ENCODE measurements at regions not wholly inside any gene's neighbourhood (a gene's known extent, or its start where the extent isn't known, plus 50 kb on each side); places are given as distances from the start of the nearest gene placed in this dataset.

DNA sequence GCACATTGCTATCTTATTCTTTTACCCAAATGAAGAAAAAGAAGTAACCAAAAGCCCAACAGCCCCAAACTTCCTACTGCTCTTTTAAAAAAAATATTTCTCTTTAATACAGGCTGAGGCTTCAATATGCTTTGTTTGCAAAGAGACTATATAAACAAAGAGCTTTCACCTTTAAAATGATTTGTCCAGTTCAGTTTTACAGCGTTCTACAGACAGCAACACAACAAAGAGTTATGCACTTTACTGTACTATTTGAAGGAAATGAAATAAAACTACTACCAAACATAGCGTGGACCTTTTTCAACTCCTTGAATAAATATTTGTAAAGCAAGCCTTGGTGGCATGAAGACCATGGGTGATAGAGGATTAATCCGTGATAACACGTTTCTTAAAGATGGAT, 151.2 kb downstream of the FGF9 start:
- DNase-seq (ENCODE audit: low read depth) = no peak

GRCh38 chr13:21823416-21823815, 152.5 kb downstream of the FGF9 start:
- DNase-seq (ENCODE audit: low read depth) = no peak

GRCh38 chr13:21823949-21824348, 153.1 kb downstream of the FGF9 start:
- DNase-seq (ENCODE audit: low read depth) = no peak

- no peak for DNase-seq (ENCODE audit: low read depth)
Measured at GRCh38 chr13:21825186-21825585, 154.3 kb downstream of the FGF9 start.

GRCh38 chr13:21825801-21826200, 154.9 kb downstream of the FGF9 start:
- DNase-seq (ENCODE audit: low read depth) = no peak

GRCh38 chr13:21826214-21827015, 155.5 kb downstream of the FGF9 start:
- DNase-seq (ENCODE audit: low read depth) = no peak

- no peak for DNase-seq (ENCODE audit: low read depth)
Measured at GRCh38 chr13:21831654-21832324, 160.9 kb downstream of the FGF9 start.

- no peak for DNase-seq (ENCODE audit: low read depth)
Measured at GRCh38 chr13:21833921-21834320, 163.0 kb downstream of the FGF9 start.

DNA sequence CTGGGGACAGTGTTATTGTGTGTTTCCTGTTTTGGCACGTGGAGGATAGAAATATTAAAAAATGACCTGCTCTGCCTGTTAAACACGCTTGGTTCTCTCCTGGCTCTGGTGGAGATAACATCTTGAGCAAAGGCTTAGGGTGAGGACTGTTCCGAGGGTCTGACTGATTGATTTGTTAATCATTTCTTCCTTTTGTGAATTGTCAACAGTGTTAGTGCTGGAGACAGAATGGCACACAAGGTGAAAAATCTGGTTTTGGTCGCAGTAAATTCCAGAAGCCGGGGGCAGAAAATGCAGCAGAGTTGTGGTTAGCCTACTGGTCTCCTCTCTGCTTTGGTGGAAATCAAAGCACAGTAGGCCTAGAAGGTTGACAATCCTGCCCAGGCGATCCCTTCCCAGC, 163.6 kb downstream of the FGF9 start:
- DNase-seq (ENCODE audit: low read depth) = no peak

DNA sequence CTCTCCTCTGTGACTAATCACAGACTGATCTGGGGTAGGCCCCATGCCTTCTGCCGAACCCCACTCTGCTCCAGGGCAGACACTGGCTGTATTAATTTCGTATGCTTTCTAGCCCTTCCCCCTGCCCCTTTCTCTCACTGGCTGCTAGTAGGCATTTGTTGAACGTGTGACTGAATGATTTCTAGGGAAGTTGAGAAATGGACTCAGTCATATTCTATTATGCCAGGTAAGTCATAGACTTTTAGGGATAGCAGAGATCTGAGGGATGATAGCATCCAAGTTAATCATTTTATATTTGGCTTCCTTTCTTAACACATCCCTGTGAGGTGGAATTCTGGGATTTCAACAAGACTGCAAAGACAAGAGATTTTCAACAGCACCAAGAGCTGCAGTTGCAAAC, 166.4 kb downstream of the FGF9 start:
- no peak for DNase-seq (ENCODE audit: low read depth)

DNA sequence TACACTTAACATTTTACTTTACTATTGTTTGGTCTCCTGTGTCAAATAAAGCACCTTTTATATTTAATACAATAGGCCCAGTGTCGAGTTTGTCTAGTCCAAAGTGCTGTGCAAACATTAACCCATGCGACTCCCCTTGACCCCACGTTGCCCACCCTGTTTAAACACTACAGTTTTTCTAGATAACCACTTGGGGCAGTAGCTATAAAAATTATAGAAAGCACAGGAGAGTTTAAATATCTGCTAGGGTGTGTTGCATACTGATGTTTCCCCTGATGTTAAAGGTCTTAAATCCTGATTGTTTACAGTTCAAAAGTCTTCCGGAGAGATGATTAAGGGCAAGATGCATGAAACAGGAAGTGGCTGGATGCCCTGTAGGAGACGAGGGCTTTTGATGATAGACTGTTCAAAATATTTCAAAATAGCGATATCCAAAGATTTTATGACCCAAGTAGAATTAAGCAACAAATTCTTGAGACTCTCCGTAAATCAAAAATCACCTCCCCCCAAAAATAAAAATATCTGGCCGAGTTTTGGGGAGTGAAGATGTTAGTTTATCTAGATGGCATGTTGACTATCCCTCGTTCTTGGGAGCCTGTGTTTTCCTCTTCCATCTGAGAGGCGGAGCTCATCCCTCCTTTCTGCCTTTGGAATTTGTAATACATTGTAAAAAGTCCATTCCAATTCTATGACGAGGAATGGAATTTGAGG, 167.1 kb downstream of the FGF9 start:
- no peak for DNase-seq (ENCODE audit: low read depth)

DNA sequence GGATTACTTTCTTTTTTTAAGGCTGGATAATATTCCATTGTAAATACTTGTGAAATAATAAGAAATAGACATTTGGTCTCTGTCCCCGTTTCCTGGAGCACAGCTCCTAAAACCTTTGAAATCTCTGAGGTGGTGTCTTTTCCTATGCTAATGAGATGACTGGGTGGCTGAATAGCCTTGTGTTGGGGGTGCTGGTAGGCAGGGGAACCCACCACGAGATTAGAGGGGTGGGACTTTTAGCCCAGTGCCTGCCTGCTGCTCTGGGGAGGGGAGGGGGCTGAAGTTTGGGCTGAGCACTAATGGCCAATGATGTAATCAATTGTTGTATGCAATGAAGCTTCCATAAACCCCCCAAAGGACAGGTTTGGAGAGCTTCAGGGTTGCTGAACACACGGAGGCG, 175.7 kb downstream of the FGF9 start:
- DNase-seq (ENCODE audit: low read depth) = no peak

DNA sequence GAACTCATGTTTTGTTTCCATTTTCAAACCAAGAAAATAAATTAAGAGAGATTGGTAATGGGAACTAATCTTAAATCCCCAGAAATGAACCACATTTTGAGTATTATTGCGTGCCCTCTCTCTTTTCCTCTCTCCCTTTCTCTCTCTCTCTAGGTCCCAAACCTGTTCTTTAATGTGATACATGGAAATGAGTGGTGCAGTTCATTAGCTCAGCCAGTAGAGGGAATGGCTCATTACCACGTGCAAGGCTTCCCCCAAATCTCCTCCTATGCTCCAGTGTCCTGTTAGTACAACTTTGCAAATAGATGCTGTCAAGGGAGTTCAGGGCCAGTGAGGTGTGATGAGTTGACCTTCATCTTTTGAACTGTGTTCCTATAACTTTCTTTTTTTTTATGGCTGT, 178.4 kb downstream of the FGF9 start:
- no peak for DNase-seq (ENCODE audit: low read depth)

DNA sequence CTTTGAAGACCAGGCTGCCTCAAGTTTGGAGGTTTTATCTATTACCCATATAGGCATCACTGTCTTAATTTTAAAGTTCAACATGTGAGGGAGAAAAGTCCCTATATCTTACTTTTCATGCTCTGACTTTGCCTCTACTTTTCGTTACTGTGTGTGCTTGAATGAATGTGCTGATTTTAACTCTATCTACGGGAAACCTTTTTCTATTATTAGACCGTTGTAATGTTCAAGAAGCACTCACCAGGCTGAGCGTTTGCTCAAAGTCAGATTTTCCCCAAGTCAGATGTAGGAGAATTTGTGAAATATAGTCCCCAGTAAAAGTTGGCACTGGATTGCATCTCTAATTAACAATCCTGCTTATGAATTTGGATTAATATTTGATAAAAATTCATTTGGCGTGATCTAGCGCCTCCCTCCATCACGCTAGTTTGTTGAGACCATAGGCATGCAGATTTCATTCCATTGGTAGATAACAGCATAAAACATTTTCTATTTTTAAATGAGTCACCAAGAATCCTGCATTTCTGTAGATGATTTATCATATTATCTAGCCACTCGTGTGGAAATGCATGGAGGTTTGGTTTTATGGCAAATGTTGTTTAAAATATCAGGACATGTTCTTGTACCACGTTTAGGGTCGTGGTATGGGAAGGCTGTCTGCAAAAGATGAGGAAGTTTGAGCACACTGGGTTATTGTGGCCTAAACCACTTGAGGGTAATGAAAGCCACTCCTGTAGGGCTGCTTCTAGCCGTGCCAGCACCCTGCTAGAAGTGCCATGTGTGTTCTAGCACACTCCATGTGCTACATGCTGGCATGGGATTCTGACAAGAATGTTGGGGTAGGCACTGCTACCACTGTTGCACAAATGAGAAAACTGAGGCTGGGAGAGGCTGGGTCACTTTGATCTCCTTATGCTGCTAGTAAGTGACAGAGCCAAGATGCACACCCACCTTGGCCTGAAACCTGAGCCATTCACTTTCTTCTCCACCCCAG, 179.4 kb downstream of the FGF9 start:
- DNase-seq (ENCODE audit: low read depth) = no peak

GRCh38 chr13:21852043-21852442, 181.2 kb downstream of the FGF9 start:
- no peak for DNase-seq (ENCODE audit: low read depth)

DNA sequence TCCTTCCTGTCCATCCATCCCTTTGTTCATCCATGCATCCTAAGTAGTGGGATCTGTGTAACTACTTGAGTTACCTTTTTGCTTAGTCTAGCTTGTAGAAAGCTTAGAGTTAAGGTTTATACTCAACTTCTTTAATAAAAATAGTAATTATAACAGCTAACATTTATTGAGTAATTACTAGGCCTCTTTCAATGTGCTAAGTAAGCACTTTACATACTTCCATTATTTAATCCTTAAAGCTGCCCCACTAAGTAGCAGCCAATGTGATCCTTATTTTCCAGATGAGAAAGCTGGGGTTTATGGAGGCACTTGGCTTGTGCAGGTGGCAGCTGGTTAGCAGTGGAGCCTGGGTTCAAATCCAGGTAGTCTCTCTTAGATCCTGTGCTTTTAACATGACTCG, 182.9 kb downstream of the FGF9 start:
- DNase-seq (ENCODE audit: low read depth) = no peak

DNA sequence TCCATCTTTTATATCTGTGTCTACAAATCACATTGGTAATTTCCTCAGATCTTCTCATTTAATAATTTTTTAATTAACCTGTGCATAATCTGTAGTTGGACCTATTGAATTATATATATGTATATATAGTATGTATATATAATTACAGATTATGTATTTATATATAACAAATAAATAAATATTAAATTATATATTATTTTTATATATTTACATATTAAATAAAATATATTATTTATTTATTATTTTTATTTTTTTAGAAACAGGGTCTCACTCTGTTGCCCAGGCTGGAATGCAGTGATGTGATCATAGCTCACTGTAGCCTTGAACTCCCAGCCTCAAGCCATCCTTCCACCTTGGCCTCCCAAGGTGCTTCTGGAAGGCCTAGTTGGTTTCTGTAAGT, 197.9 kb downstream of the FGF9 start:
- no peak for DNase-seq (ENCODE audit: low read depth)

GRCh38 chr13:21871382-21871781, 200.5 kb downstream of the FGF9 start:
- no peak for DNase-seq (ENCODE audit: low read depth)

DNA sequence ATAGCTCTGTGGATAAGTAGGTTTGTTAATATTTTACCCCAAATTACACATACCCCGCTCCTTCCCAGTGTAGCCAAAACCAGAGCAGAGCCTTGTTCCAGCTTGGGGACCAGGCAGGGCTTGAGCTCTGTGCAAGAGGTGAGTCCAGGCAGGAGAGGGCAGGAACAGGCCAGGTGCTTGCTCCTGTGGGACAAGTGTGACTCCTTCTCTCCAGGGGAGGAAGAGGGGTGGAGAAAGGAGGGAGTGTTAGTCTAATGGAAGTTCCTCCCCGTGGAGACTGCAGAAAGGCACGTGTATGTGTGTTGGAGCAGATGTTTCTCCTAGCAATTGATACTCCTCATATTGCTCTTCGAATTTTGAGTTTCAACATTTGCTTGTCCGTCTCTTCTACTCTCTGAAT, 201.0 kb downstream of the FGF9 start:
- no peak for DNase-seq (ENCODE audit: low read depth)

GRCh38 chr13:21872795-21873194, 201.9 kb downstream of the FGF9 start:
- DNase-seq (ENCODE audit: low read depth) = no peak

DNA sequence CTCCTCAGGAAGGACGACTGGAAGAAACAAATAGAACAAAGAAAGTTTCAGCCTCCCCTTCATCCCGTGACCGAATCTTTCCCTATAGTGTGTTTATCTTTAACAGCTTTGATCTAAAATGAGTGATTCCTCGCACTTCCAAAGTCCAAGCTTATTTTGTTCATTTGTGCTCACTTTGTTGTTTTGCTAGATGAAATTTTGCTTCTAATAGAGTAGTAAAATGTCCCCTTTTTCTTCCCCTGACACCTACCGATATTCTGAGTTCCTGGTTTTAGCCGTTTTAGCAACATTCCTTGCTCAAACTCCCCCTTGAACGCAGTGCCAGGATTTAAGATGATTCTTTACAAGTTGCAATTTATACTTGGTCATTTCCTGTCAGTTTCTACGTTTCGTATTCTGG, 204.2 kb downstream of the FGF9 start:
- DNase-seq (ENCODE audit: low read depth) = no peak
